ENCODE measurements at regions not wholly inside any gene's neighbourhood (a gene's known extent, or its start where the extent isn't known, plus 50 kb on each side); places are given as distances from the start of the nearest gene placed in this dataset.

- Histone ChIP-seq H3K27me3 (peaks cover 0 to 9% of the 10 kb centered on the region in 2 donors), H3K4me3 (no peak overlapping the region), H3K4me1 (no peaks in the 10 kb centered on the region), H3K36me3 (no peaks in the 10 kb centered on the region), H3K9me3 (no peaks in the 10 kb centered on the region), H3K27ac (no peak overlapping the region)
- no peak for TF ChIP-seq CTCF (IDR thresholded peaks at IDR 0.05)
- TF ChIP-seq POLR2A (IDR thresholded peaks at IDR 0.05), result no peak
- TF ChIP-seq EP300 (IDR thresholded peaks at IDR 0.05), result no peak
- DNase-seq (ENCODE audit: low spot score in 2 of 2), result no peak
- WGBS, 2 donors, result 20 to 23% methylated on average over 1 of the region's 1 CpG
These were observed 371.7 kb downstream of the SNAPC1 start for GRCh38 chr14:62133776-62134550.

GRCh38 chr14:62138593-62138992 is 376.4 kb downstream of the SNAPC1 start:
- no peak overlapping the region for H3K4me3 ChIP-seq
- no peak for DNase-seq (ENCODE audit: low spot score in 2 of 2)
- no peaks in the 10 kb centered on the region for H3K9me3 ChIP-seq
- WGBS, 2 donors, result 39 to 75% methylated on average over 1 of the region's 1 CpG
- no peaks in the 10 kb centered on the region for H3K4me1 ChIP-seq
- TF ChIP-seq POLR2A (IDR thresholded peaks at IDR 0.05), result no peak
- no peak for TF ChIP-seq EP300 (IDR thresholded peaks at IDR 0.05)
- no peak for TF ChIP-seq CTCF (IDR thresholded peaks at IDR 0.05)
- peaks cover 0 to 9% of the 10 kb centered on the region in 2 donors for H3K27me3 ChIP-seq
- no peaks in the 10 kb centered on the region for H3K36me3 ChIP-seq
- H3K27ac ChIP-seq, result no peak overlapping the region

- H3K4me3 ChIP-seq, result no peak overlapping the region
- WGBS, 2 donors, result 72 to 74% methylated on average over 2 of the region's 2 CpGs
- no peak for DNase-seq (ENCODE audit: low spot score in 2 of 2)
- TF ChIP-seq CTCF (IDR thresholded peaks at IDR 0.05) (no peak), EP300 (IDR thresholded peaks at IDR 0.05) (no peak), POLR2A (IDR thresholded peaks at IDR 0.05) (no peak)
- H3K27ac ChIP-seq, result no peak overlapping the region
- no peaks in the 10 kb centered on the region for H3K36me3 ChIP-seq
- H3K4me1 ChIP-seq, result peaks cover 0 to 3% (median 0%) of the 10 kb centered on the region in 4 donors
- H3K27me3 ChIP-seq, result no peaks in the 10 kb centered on the region
- no peaks in the 10 kb centered on the region for H3K9me3 ChIP-seq
These were observed 378.9 kb downstream of the SNAPC1 start for GRCh38 chr14:62141139-62141538.

- 30 to 32% methylated on average over 2 of the region's 2 CpGs for WGBS, 2 donors
- Histone ChIP-seq H3K4me1 (peaks cover 0 to 3% (median 0%) of the 10 kb centered on the region in 4 donors), H3K27me3 (no peaks in the 10 kb centered on the region), H3K36me3 (no peaks in the 10 kb centered on the region), H3K27ac (no peak overlapping the region), H3K4me3 (no peak overlapping the region), H3K9me3 (peaks cover 0 to 14% (median 5%) of the 10 kb centered on the region in 4 donors)
- no peak for DNase-seq (ENCODE audit: low spot score in 2 of 2)
- no peak for TF ChIP-seq EP300 (IDR thresholded peaks at IDR 0.05)
- no peak for TF ChIP-seq POLR2A (IDR thresholded peaks at IDR 0.05)
- TF ChIP-seq CTCF (IDR thresholded peaks at IDR 0.05), result no peak
These were observed 381.0 kb downstream of the SNAPC1 start for GRCh38 chr14:62143245-62143644.

GRCh38 chr14:62144863-62145262 is 382.6 kb downstream of the SNAPC1 start:
- peaks cover 0 to 21% (median 5%) of the 10 kb centered on the region in 4 donors for H3K9me3 ChIP-seq
- no peak for DNase-seq (ENCODE audit: low spot score in 2 of 2)
- TF ChIP-seq POLR2A (IDR thresholded peaks at IDR 0.05), result no peak
- TF ChIP-seq EP300 (IDR thresholded peaks at IDR 0.05), result no peak
- no peak for TF ChIP-seq CTCF (IDR thresholded peaks at IDR 0.05)
- no peaks in the 10 kb centered on the region for H3K36me3 ChIP-seq
- no peak overlapping the region for H3K27ac ChIP-seq
- H3K4me3 ChIP-seq, result no peak overlapping the region
- 12% methylated on average over 1 of the region's 1 CpG for WGBS, 2 donors
- H3K27me3 ChIP-seq, result no peaks in the 10 kb centered on the region
- peaks cover 0 to 3% (median 0%) of the 10 kb centered on the region in 4 donors for H3K4me1 ChIP-seq
